ENCODE measurements at regions not wholly inside any gene's neighbourhood (a gene's known extent, or its start where the extent isn't known, plus 50 kb on each side); places are given as distances from the start of the nearest gene placed in this dataset.

- H2AFZ ChIP-seq (ENCODE audit: low read length) = no peak overlapping the region
- H3K4me2 ChIP-seq (ENCODE audit: extremely low read depth, insufficient read depth, low read length) = no peak overlapping the region
- no peaks in the 10 kb centered on the region for H4K20me1 ChIP-seq (ENCODE audit: control insufficient read depth, extremely low read depth, insufficient read depth, low read length)
- no peak for DNase-seq (ENCODE audit: low read depth in 2 of 2)
- no peak overlapping the region for H3K27ac ChIP-seq (ENCODE audit: insufficient read depth, low read length)
- H3K4me3 ChIP-seq (replicated peaks in 1 of 4; ENCODE audit: control extremely low read depth in 1 of 4, insufficient read depth in 1 of 4, low read depth in 3 of 4, low read length in 4 of 4) = no peak overlapping the region
- no peaks in the 10 kb centered on the region for H3K79me2 ChIP-seq (ENCODE audit: control insufficient read depth, insufficient read depth, low read length)
- TF ChIP-seq EZH2 (IDR thresholded peaks at IDR 0.05; ENCODE audit: low read length, missing control alignments) (no peak), CTCF (conservative IDR thresholded peaks at IDR 0.05 in 1 of 2, IDR thresholded peaks at IDR 0.05 in 1 of 2; ENCODE audit: low read depth in 1 of 2, low read length in 2 of 2) (no peak)
- H3K9me3 ChIP-seq (ENCODE audit: control insufficient read depth, insufficient read depth, low read depth, low read length) = no peaks in the 10 kb centered on the region
- no peak overlapping the region for H3K9ac ChIP-seq (ENCODE audit: insufficient read depth, low read length)
- no peaks in the 10 kb centered on the region for H3K4me1 ChIP-seq (ENCODE audit: control insufficient read depth, extremely low read depth, insufficient read depth, low read length)
- H3K36me3 ChIP-seq (ENCODE audit: control insufficient read depth, insufficient read depth, low read length) = no peaks in the 10 kb centered on the region
- H3K27me3 ChIP-seq (ENCODE audit: control insufficient read depth, insufficient read depth, low read length) = no peaks in the 10 kb centered on the region
Observed at GRCh38 chr11:70014291-70014690, 63.8 kb upstream of the ANO1 start.

GRCh38 chr11:70016666-70017367, 61.3 kb upstream of the ANO1 start:
- Histone ChIP-seq H3K4me1 (ENCODE audit: control insufficient read depth, extremely low read depth, insufficient read depth, low read length) (peaks cover 3% of the 10 kb centered on the region), H4K20me1 (ENCODE audit: control insufficient read depth, extremely low read depth, insufficient read depth, low read length) (no peaks in the 10 kb centered on the region), H3K4me2 (ENCODE audit: extremely low read depth, insufficient read depth, low read length) (peak overlapping the region; percentile 25), H2AFZ (ENCODE audit: low read length) (peak overlapping the region; percentile 26), H3K9me3 (ENCODE audit: control insufficient read depth, insufficient read depth, low read depth, low read length) (no peaks in the 10 kb centered on the region), H3K27ac (ENCODE audit: insufficient read depth, low read length) (peak overlapping the region; percentile 20), H3K27me3 (ENCODE audit: control insufficient read depth, insufficient read depth, low read length) (no peaks in the 10 kb centered on the region), H3K9ac (ENCODE audit: insufficient read depth, low read length) (no peak overlapping the region), H3K4me3 (replicated peaks in 1 of 4; ENCODE audit: control extremely low read depth in 1 of 4, insufficient read depth in 1 of 4, low read depth in 3 of 4, low read length in 4 of 4) (no peak overlapping the region), H3K36me3 (ENCODE audit: control insufficient read depth, insufficient read depth, low read length) (no peaks in the 10 kb centered on the region), H3K79me2 (ENCODE audit: control insufficient read depth, insufficient read depth, low read length) (no peaks in the 10 kb centered on the region)
- DNase-seq (ENCODE audit: low read depth in 2 of 2) = peak in 1 of 2 donors; percentile 94
- TF ChIP-seq CTCF (conservative IDR thresholded peaks at IDR 0.05 in 1 of 2, IDR thresholded peaks at IDR 0.05 in 1 of 2; ENCODE audit: low read depth in 1 of 2, low read length in 2 of 2) (no peak), EZH2 (IDR thresholded peaks at IDR 0.05; ENCODE audit: low read length, missing control alignments) (no peak)

DNA sequence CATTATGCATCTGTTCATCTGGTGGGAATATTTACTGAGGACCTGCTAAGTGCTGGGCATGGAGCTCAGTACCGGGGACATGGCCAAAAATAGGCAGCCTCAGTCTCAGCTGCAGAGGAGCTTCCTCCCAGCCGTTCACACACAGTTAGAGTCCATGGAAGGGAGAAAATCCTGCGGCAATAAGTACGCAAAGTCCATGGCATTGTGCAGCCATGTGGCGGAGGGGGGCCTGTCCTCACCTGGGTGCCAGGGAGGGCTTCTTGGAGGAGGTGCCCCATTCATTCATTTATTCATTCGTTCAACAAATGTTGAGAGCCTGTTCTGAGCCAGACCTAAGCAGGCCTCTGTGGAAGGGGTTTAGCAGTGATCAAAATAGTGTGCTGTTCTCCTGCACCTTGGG, 59.3 kb upstream of the ANO1 start:
- peaks cover 3% of the 10 kb centered on the region for H3K4me1 ChIP-seq (ENCODE audit: control insufficient read depth, extremely low read depth, insufficient read depth, low read length)
- H4K20me1 ChIP-seq (ENCODE audit: control insufficient read depth, extremely low read depth, insufficient read depth, low read length) = no peaks in the 10 kb centered on the region
- H3K79me2 ChIP-seq (ENCODE audit: control insufficient read depth, insufficient read depth, low read length) = no peaks in the 10 kb centered on the region
- H3K9ac ChIP-seq (ENCODE audit: insufficient read depth, low read length) = no peak overlapping the region
- H3K4me3 ChIP-seq (replicated peaks in 1 of 4; ENCODE audit: control extremely low read depth in 1 of 4, insufficient read depth in 1 of 4, low read depth in 3 of 4, low read length in 4 of 4) = no peak overlapping the region
- H2AFZ ChIP-seq (ENCODE audit: low read length) = no peak overlapping the region
- H3K27ac ChIP-seq (ENCODE audit: insufficient read depth, low read length) = no peak overlapping the region
- TF ChIP-seq CTCF (conservative IDR thresholded peaks at IDR 0.05 in 1 of 2, IDR thresholded peaks at IDR 0.05 in 1 of 2; ENCODE audit: low read depth in 1 of 2, low read length in 2 of 2) = no peak
- no peak for TF ChIP-seq EZH2 (IDR thresholded peaks at IDR 0.05; ENCODE audit: low read length, missing control alignments)
- no peaks in the 10 kb centered on the region for H3K9me3 ChIP-seq (ENCODE audit: control insufficient read depth, insufficient read depth, low read depth, low read length)
- no peak overlapping the region for H3K4me2 ChIP-seq (ENCODE audit: extremely low read depth, insufficient read depth, low read length)
- H3K36me3 ChIP-seq (ENCODE audit: control insufficient read depth, insufficient read depth, low read length) = no peaks in the 10 kb centered on the region
- no peaks in the 10 kb centered on the region for H3K27me3 ChIP-seq (ENCODE audit: control insufficient read depth, insufficient read depth, low read length)
- DNase-seq (ENCODE audit: low read depth in 2 of 2) = no peak

All from fibroblast of lung (primary cell).